ENCODE measurements at regions not wholly inside any gene's neighbourhood (a gene's known extent, or its start where the extent isn't known, plus 50 kb on each side); places are given as distances from the start of the nearest gene placed in this dataset.

DNA sequence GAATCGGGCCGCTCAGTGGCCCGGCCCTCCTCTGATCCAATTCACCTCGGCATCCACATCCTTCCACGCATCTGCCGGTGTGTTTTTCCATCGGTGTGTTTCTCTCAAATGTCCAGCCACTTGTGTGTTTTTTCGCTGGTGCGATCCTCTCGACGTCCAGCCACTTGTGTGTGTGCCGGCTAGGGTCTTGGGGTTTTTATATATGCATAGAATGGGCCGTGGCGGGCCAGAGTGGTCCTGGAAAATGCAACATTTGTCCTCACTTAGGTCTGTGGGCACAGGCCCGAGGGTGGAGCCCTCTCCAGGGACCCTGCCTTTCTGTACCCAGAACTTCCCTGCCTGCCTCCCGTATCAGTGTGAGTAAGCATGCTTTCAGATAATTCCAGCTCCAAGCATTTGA is 1106.4 kb downstream of the AMY1C start:
- no peak overlapping the region for H3K27ac ChIP-seq
- H3K4me3 ChIP-seq = no peak overlapping the region
- TF ChIP-seq, protein P1, sequence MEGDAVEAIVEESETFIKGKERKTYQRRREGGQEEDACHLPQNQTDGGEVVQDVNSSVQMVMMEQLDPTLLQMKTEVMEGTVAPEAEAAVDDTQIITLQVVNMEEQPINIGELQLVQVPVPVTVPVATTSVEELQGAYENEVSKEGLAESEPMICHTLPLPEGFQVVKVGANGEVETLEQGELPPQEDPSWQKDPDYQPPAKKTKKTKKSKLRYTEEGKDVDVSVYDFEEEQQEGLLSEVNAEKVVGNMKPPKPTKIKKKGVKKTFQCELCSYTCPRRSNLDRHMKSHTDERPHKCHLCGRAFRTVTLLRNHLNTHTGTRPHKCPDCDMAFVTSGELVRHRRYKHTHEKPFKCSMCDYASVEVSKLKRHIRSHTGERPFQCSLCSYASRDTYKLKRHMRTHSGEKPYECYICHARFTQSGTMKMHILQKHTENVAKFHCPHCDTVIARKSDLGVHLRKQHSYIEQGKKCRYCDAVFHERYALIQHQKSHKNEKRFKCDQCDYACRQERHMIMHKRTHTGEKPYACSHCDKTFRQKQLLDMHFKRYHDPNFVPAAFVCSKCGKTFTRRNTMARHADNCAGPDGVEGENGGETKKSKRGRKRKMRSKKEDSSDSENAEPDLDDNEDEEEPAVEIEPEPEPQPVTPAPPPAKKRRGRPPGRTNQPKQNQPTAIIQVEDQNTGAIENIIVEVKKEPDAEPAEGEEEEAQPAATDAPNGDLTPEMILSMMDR (IDR thresholded peaks at IDR 0.05) = no peak

DNA sequence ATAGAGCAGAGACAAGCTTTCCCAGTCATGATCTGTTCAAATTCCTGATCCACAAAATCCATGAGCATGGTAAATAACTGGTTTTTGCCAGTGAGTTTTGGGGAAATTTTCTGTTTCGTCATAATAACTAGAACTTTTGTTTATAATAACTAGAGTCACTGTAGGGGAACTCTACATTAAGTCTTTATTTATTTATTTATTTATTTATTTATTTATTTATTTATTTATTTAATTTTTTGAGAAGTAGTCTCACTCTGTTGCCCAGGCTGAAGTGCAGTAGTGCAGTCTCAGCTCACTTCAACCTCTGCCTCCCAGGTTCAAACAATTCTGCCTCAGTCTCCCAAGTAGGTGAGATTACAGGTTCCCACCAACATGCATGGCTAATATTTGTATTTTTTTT is 1106.8 kb downstream of the AMY1C start:
- DNase-seq (ENCODE audit: low spot score) = no peak
- Histone ChIP-seq H3K27ac (no peak overlapping the region), H3K4me3 (no peak overlapping the region)
- TF ChIP-seq, protein P1 (IDR thresholded peaks at IDR 0.05) = no peak

More for the DNA sequence above, 1106.4 kb downstream of the AMY1C start:
- no peak for DNase-seq (ENCODE audit: low spot score)

DNA sequence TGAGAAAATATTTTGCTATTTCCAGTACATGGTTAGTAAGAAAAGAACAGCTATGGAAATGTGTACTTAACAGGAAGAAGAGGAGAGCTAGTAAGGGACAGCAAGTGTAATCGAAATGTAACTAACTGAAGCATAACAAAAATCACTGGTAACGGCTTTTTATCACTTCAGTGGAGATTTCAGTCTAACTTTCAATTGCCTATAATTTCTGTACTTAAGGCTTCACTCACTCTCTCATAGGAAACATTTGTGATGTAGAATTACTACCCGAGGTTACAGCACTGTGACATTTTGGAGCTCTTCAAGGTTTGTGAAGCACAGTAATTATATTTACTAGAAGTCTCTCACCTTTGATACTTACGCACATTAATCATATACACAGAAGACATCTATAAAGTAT is 1119.1 kb downstream of the AMY1C start:
- TF ChIP-seq, protein P1 (IDR thresholded peaks at IDR 0.05) = no peak
- H3K27ac ChIP-seq = no peak overlapping the region
- H3K4me3 ChIP-seq = no peak overlapping the region
- no peak for DNase-seq (ENCODE audit: low spot score)

DNA sequence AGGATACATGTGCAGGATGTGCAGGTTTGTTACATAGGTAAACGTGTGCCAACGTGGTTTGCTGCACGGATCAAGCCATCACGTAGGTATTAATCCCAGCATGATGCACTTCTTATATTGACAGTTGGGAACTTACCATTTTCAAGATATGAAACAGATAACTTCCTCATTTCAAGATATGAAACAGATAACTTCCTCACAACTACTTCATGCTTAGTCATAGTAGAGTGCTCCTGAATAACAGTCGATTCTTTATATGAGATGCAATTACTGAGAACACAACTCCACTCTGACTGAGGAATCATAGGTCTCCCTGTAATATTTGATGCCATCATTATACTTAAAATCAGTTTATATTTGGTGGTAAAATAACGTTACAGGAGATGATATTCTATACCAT is 1124.3 kb downstream of the AMY1C start:
- no peak for DNase-seq (ENCODE audit: low spot score)
- Histone ChIP-seq H3K27ac (no peak overlapping the region), H3K4me3 (no peak overlapping the region)
- TF ChIP-seq, protein P1 (IDR thresholded peaks at IDR 0.05) = no peak

DNA sequence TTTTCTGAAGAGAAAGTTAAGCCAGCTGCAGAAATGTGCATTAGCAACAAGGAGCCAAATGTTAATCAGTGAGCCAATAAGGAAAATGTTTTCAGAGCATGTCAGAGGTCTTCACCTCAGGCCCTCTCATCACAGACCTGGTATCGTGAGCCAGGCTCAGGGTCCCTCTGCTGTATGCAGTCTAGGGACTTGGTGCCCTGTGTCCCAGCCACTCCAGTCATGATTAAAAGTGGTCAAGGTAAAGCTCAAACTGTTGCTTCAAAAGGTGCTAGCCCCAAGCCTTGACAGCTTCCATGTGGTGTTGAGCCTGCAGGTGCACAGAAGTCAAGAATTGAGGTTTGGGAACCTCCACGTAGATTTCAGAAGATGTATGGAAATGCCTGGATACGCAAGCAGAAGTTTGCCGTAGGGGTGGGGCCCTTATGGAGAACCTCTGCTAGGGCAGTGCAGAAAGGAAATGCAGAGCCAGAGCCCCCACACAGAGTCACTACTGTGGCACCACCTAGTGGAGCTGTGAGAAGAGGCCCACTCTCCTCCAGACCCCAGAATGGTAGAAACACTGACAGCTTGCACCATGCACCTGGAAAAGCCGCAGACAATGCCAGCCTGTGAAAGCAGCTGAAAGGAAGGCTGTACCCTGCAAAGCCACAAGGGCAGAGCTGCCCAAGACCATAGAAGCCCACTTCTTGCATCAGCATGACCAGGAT is 1128.7 kb downstream of the AMY1C start:
- Histone ChIP-seq H3K27ac (no peak overlapping the region), H3K4me3 (no peak overlapping the region)
- TF ChIP-seq, protein P1 (IDR thresholded peaks at IDR 0.05) = no peak
- no peak for DNase-seq (ENCODE audit: low spot score)

DNA sequence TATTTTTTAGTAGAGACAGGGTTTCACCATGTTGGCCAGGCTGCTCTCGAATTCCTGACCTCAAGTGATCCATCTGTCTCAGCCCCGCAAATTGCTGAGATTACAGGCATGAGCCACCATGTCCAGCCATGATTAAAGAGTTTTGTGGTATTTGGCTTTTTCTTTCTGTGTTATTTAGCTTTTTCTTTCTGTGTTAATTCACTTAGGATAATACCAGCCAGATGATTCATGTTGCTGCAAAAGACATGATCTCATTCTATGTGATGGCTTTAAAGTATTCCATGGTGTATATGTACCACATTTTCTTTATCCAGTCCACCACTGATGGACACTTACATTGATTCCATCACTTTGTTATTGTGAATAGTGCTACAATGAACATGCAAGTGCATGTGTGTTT is 1135.2 kb downstream of the AMY1C start:
- DNase-seq (ENCODE audit: low spot score) = no peak
- no peak overlapping the region for H3K27ac ChIP-seq
- TF ChIP-seq, protein P1 (IDR thresholded peaks at IDR 0.05) = no peak
- H3K4me3 ChIP-seq = no peak overlapping the region

DNA sequence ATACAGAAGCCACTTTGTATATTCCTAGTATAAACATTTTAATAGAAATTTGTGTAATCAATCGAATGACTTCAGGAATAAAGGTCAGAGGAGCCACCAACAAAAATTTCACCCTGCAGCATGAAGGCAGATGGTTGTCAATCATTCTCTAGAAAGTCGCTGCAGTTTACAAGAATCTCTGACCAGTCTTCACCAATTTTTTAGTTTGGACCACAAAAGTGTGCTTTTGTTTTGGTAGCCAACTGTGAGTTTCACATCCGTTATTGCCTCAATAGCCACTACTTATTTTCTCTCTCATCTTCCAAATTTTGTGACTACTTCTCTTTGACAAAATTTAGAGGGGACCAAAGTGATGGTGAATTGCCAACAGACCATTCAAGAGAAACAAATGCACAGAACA is 1155.6 kb downstream of the AMY1C start:
- no peak for DNase-seq (ENCODE audit: low spot score)
- Histone ChIP-seq H3K27ac (no peak overlapping the region), H3K4me3 (no peak overlapping the region)
- TF ChIP-seq, protein P1 (IDR thresholded peaks at IDR 0.05) = no peak

Data from coronary artery (tissue), 2 donors.